SKM-1 (cell line): ENCODE measurements at regions not wholly inside any gene's neighbourhood (a gene's known extent, or its start where the extent isn't known, plus 50 kb on each side); places are given as distances from the start of the nearest gene placed in this dataset.
"Not testable (repeated sequence)": the region's sequence is repeated elsewhere in the genome, so short reads cannot be mapped to it uniquely, and the experiment has no call there.

Experiments
- DNase-seq: peaks from one replicate; lab custom pipeline; 2025; ENCODE audit not compliant: unreplicated experiment; lab: John Stamatoyannopoulos, UW

- not testable (repeated sequence) for DNase-seq
Measured at GRCh38 chr2:111282162-111282561, 161.4 kb downstream of the BCL2L11 start.

- DNase-seq, result not testable (repeated sequence)
Measured at GRCh38 chr2:111287646-111288568, 167.2 kb downstream of the BCL2L11 start.

GRCh38 chr2:111290370-111290769, 169.7 kb downstream of the BCL2L11 start:
- not testable (repeated sequence) for DNase-seq

- not testable (repeated sequence) for DNase-seq
Measured at GRCh38 chr2:111291566-111291965, 170.9 kb downstream of the BCL2L11 start.

- not testable (repeated sequence) for DNase-seq
Measured at GRCh38 chr2:111292232-111292968, 171.7 kb downstream of the BCL2L11 start.

GRCh38 chr2:111294699-111295098, 174.0 kb downstream of the BCL2L11 start:
- DNase-seq, result not testable (repeated sequence)

- DNase-seq, result not testable (repeated sequence)
Measured at GRCh38 chr2:111296122-111296804, 175.5 kb downstream of the BCL2L11 start.

- not testable (repeated sequence) for DNase-seq
Measured at GRCh38 chr2:111297128-111297527, 176.4 kb downstream of the BCL2L11 start.

GRCh38 chr2:111298927-111299326, 178.2 kb downstream of the BCL2L11 start:
- not testable (repeated sequence) for DNase-seq

- DNase-seq, result not testable (repeated sequence)
Measured at GRCh38 chr2:111299635-111300034, 178.9 kb downstream of the BCL2L11 start.

GRCh38 chr2:111301677-111302076, 181.0 kb downstream of the BCL2L11 start:
- DNase-seq, result not testable (repeated sequence)

GRCh38 chr2:111302397-111303218, 181.9 kb downstream of the BCL2L11 start:
- not testable (repeated sequence) for DNase-seq

GRCh38 chr2:111307302-111307701, 186.6 kb downstream of the BCL2L11 start:
- not testable (repeated sequence) for DNase-seq

GRCh38 chr2:111309231-111310075, 188.7 kb downstream of the BCL2L11 start:
- not testable (repeated sequence) for DNase-seq

GRCh38 chr2:111310395-111310794, 189.7 kb downstream of the BCL2L11 start:
- not testable (repeated sequence) for DNase-seq

GRCh38 chr2:111311568-111311967, 190.9 kb downstream of the BCL2L11 start:
- DNase-seq, result not testable (repeated sequence)

- not testable (repeated sequence) for DNase-seq
Measured at GRCh38 chr2:111312897-111313607, 192.3 kb downstream of the BCL2L11 start.

- not testable (repeated sequence) for DNase-seq
Measured at GRCh38 chr2:111313711-111314110, 193.0 kb downstream of the BCL2L11 start.
